Endodermal cell (in vitro differentiated cells): ENCODE measurements at regions not wholly inside any gene's neighbourhood (a gene's known extent, or its start where the extent isn't known, plus 50 kb on each side); places are given as distances from the start of the nearest gene placed in this dataset.

Experiments
- DNase-seq: peaks from one replicate; pipeline ENCODE4 v3.0.0-alpha.2; 2017
- H3K27ac ChIP-seq: 2 replicates; pipeline ENCODE4 v1.5.1; 2013; ENCODE audit warnings: mild to moderate bottlenecking, low read depth, low read length, moderate library complexity
- H3K27me3 ChIP-seq: 2 replicates; pipeline ENCODE4 v1.6.1; 2013; ENCODE audit warnings: mild to moderate bottlenecking, low read length, moderate library complexity; ENCODE audit not compliant: insufficient read depth, control insufficient read depth, poor library complexity, severe bottlenecking
- H3K36me3 ChIP-seq: 2 replicates; pipeline ENCODE4 v1.7.0; 2013; ENCODE audit warnings: mild to moderate bottlenecking, low read length, moderate library complexity; ENCODE audit not compliant: control insufficient read depth, insufficient read depth
- H3K4me1 ChIP-seq: one replicate; pipeline ENCODE4 v1.7.0; 2013; ENCODE audit warnings: low read length; ENCODE audit not compliant: control insufficient read depth, insufficient read depth
- H3K4me3 ChIP-seq: 2 replicates; pipeline ENCODE4 v1.5.1; 2013; ENCODE audit warnings: mild to moderate bottlenecking, low read length, moderate library complexity
- H3K9ac ChIP-seq: 2 replicates; pipeline ENCODE4 v1.6.1; 2013; ENCODE audit warnings: mild to moderate bottlenecking, low read length, moderate library complexity; ENCODE audit not compliant: poor library complexity, severe bottlenecking; ENCODE audit errors: extremely low read depth
- H3K9me3 ChIP-seq: 2 replicates; pipeline ENCODE4 v1.6.1; 2013; ENCODE audit warnings: mild to moderate bottlenecking, low read length, moderate library complexity; ENCODE audit not compliant: control insufficient read depth
- H3K27ac Mint-ChIP-seq: 2 replicates; pipeline ENCODE4 v1.8.0; 2020; ENCODE audit warnings: mixed read lengths
- H3K27me3 Mint-ChIP-seq: 2 replicates; pipeline ENCODE4 v1.8.0; 2021; ENCODE audit warnings: mild to moderate bottlenecking, mixed read lengths; ENCODE audit not compliant: insufficient read depth
- H3K36me3 Mint-ChIP-seq: 2 replicates; pipeline ENCODE4 v1.8.0; 2020; ENCODE audit warnings: low read depth, mixed read lengths
- H3K4me1 Mint-ChIP-seq: 2 replicates; pipeline ENCODE4 v1.8.0; 2020; ENCODE audit warnings: mixed read lengths
- H3K4me3 Mint-ChIP-seq: 2 replicates; pipeline ENCODE4 v1.8.0; 2020; ENCODE audit warnings: mild to moderate bottlenecking, moderate library complexity, mixed read lengths
- H3K9me3 Mint-ChIP-seq: 2 replicates; pipeline ENCODE4 v1.8.0; 2020; ENCODE audit warnings: mild to moderate bottlenecking, mixed read lengths
- WGBS, 2 experiments: methylation state at CpG; one replicate each; pipeline versions ENCODE4 v1.1.5 to v1.1.7; 2013; ENCODE audit warnings: missing lambda C conversion rate in 2 of 2, mixed read lengths in 1 of 2; ENCODE audit not compliant: insufficient coverage in 1 of 2, insufficient read length in 1 of 2; 5-methylcytosine and 5-hydroxymethylcytosine counted together
- TF ChIP-seq, protein P1 (sequence below): fragments of 200-600 bp; sonication (generic); conservative IDR thresholded peaks from 2 replicates; pipeline ENCODE4 v1.5.0; 2021; ENCODE audit warnings: antibody characterized with exemption, mild to moderate bottlenecking

DNA sequence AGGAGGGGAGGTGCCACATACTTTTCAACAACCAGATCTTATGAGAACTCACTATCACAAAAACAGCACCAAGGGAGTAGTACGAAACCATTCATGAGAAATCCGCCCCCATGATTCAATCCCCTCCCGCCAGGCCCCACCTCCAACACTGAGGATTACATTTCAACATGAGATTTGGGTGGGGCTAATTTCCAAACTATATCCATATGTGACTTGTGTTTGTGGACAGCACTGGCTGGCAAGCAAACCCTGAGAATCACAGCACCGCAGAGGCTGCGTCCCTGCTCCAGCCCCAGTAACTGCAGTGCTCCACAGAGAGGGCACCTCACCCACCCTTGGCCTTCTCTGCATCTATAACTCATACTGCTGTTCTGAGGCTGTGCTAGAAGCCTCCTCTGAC, 211.2 kb upstream of the PODXL start:
- TF ChIP-seq, protein P1, sequence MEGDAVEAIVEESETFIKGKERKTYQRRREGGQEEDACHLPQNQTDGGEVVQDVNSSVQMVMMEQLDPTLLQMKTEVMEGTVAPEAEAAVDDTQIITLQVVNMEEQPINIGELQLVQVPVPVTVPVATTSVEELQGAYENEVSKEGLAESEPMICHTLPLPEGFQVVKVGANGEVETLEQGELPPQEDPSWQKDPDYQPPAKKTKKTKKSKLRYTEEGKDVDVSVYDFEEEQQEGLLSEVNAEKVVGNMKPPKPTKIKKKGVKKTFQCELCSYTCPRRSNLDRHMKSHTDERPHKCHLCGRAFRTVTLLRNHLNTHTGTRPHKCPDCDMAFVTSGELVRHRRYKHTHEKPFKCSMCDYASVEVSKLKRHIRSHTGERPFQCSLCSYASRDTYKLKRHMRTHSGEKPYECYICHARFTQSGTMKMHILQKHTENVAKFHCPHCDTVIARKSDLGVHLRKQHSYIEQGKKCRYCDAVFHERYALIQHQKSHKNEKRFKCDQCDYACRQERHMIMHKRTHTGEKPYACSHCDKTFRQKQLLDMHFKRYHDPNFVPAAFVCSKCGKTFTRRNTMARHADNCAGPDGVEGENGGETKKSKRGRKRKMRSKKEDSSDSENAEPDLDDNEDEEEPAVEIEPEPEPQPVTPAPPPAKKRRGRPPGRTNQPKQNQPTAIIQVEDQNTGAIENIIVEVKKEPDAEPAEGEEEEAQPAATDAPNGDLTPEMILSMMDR = no peak
- H3K27ac ChIP-seq = no peak overlapping the region
- 97 to 98% methylated on average over 5 of the region's 5 CpGs for WGBS, 2 experiments
- H3K27me3 ChIP-seq = no peaks in the 10 kb centered on the region
- H3K9ac ChIP-seq = no peak overlapping the region
- Mint-ChIP-seq H3K4me3 (no peak overlapping the region), H3K27ac (no peak overlapping the region), H3K9me3 (peaks cover 2% of the 10 kb centered on the region), H3K36me3 (no peaks in the 10 kb centered on the region), H3K4me1 (no peaks in the 10 kb centered on the region), H3K27me3 (no peaks in the 10 kb centered on the region)
- H3K36me3 ChIP-seq = no peaks in the 10 kb centered on the region
- DNase-seq = no peak
- H3K4me1 ChIP-seq = no peaks in the 10 kb centered on the region
- no peaks in the 10 kb centered on the region for H3K9me3 ChIP-seq
- H3K4me3 ChIP-seq = no peak overlapping the region

DNA sequence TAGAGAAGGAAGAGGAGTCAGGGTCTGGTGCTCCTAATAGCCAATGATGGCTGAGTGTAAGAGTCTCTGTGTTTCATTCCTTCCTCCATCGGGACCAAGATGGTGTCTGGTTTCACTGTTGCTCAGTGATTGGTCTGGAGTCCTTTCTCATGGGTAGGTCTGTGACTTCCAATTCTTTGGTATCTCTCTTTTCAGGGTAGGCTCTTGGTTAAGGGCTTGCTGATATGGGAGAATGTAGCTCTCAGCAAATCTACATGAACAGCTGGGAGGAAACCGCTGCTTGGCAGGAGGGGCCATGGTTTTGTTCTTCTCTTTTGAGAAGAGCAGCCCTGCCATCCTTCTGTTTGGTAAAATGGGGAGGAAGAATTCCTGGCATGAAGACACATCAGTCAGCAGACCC, 209.1 kb upstream of the PODXL start:
- no peak overlapping the region for H3K4me3 ChIP-seq
- Mint-ChIP-seq H3K4me3 (no peak overlapping the region), H3K9me3 (peaks cover 2% of the 10 kb centered on the region), H3K36me3 (no peaks in the 10 kb centered on the region), H3K27ac (no peak overlapping the region), H3K4me1 (no peaks in the 10 kb centered on the region), H3K27me3 (peaks cover 2% of the 10 kb centered on the region)
- WGBS, 2 experiments = 83 to 86% methylated on average over 2 of the region's 2 CpGs
- no peak overlapping the region for H3K9ac ChIP-seq
- TF ChIP-seq, protein P1 = no peak
- no peaks in the 10 kb centered on the region for H3K4me1 ChIP-seq
- H3K27me3 ChIP-seq = peaks cover under 1% of the 10 kb centered on the region
- H3K36me3 ChIP-seq = no peaks in the 10 kb centered on the region
- DNase-seq = no peak
- no peaks in the 10 kb centered on the region for H3K9me3 ChIP-seq
- H3K27ac ChIP-seq = no peak overlapping the region

DNA sequence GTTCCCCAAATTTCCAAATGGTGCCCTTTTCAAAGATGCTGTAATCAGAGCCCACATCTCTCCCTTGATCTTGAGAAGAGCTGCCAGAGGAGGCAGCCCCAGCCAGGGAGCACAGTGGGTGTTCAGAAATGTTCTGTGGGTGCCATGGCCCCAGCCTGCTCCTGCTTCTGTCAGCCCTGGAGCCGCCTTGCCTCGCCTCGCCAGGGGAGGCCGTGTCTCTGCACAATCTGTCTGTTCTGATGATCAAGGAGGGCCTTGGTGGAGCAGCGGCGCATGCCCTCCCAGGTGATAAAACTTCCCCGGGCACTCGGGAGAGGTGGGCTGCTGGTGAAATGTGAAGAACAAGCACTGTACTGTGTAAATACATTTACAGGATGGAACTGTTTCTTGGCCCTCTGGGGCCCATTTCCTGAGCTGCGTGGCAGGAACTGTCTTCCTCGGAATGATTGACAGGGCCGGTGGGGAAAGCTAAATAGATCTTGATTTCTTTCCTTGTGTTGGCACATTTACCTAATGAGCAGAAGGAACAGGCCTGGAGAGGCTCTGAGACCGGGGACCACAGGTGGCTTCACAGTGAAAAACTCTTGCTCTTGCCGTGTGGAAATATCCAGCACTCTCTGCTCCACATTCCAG, 207.8 kb upstream of the PODXL start:
- Mint-ChIP-seq H3K27me3 (peaks cover 2% of the 10 kb centered on the region), H3K27ac (no peak overlapping the region)
- 94 to 95% methylated on average over 6 to 13 of the region's 13 CpGs for WGBS, 2 experiments

More for the DNA sequence above, 207.8 kb upstream of the PODXL start:
- Histone ChIP-seq H3K36me3 (no peaks in the 10 kb centered on the region), H3K4me1 (no peaks in the 10 kb centered on the region), H3K27ac (no peak overlapping the region), H3K9ac (no peak overlapping the region), H3K27me3 (peaks cover 7% of the 10 kb centered on the region), H3K4me3 (no peak overlapping the region), H3K9me3 (no peaks in the 10 kb centered on the region)
- Mint-ChIP-seq H3K9me3 (peaks cover 2% of the 10 kb centered on the region), H3K4me1 (no peaks in the 10 kb centered on the region), H3K36me3 (no peaks in the 10 kb centered on the region), H3K4me3 (no peak overlapping the region)
- DNase-seq = no peak
- TF ChIP-seq, protein P1 = no peak
